ENCODE measurements at regions not wholly inside any gene's neighbourhood (a gene's known extent, or its start where the extent isn't known, plus 50 kb on each side); places are given as distances from the start of the nearest gene placed in this dataset.

- H3K27ac ChIP-seq, result no peak overlapping the region
- no peak for DNase-seq (ENCODE audit: low spot score in 2 of 2)
- H3K27me3 ChIP-seq, result peaks cover 0 to 3% of the 10 kb centered on the region in 2 donors
- H3K4me3 ChIP-seq, result no peak overlapping the region
- intact Hi-C loops (cut with DNase I; ENCODE audit: low total_unique reads), result no loop called here
- no peaks in the 10 kb centered on the region for H3K9me3 ChIP-seq
- TF ChIP-seq CTCF (IDR thresholded peaks at IDR 0.05) (no peak), POLR2AphosphoS5 (IDR thresholded peaks at IDR 0.05) (no peak), POLR2A (IDR thresholded peaks at IDR 0.05) (no peak)
- no peaks in the 10 kb centered on the region for H3K36me3 ChIP-seq
- H3K4me1 ChIP-seq, result no peaks in the 10 kb centered on the region
Measured at GRCh38 chr11:19466314-19466713, 225.6 kb upstream of the E2F8 start.

- H3K36me3 ChIP-seq, result no peaks in the 10 kb centered on the region
- no peak for DNase-seq (ENCODE audit: low spot score in 2 of 2)
- intact Hi-C loops (cut with DNase I; ENCODE audit: low total_unique reads), result no loop called here
- peaks cover 0 to 3% of the 10 kb centered on the region in 2 donors for H3K27me3 ChIP-seq
- H3K4me3 ChIP-seq, result no peak overlapping the region
- H3K27ac ChIP-seq, result no peak overlapping the region
- no peaks in the 10 kb centered on the region for H3K9me3 ChIP-seq
- no peak for TF ChIP-seq POLR2A (IDR thresholded peaks at IDR 0.05)
- TF ChIP-seq POLR2AphosphoS5 (IDR thresholded peaks at IDR 0.05), result no peak
- no peak for TF ChIP-seq CTCF (IDR thresholded peaks at IDR 0.05)
- H3K4me1 ChIP-seq, result no peaks in the 10 kb centered on the region
Measured at GRCh38 chr11:19463976-19464375, 223.2 kb upstream of the E2F8 start.

GRCh38 chr11:19460718-19461405, 220.1 kb upstream of the E2F8 start:
- intact Hi-C loops (cut with DNase I; ENCODE audit: low total_unique reads), result no loop called here
- no peak overlapping the region for H3K27ac ChIP-seq
- H3K4me3 ChIP-seq, result no peak overlapping the region
- H3K27me3 ChIP-seq, result no peaks in the 10 kb centered on the region
- TF ChIP-seq CTCF (IDR thresholded peaks at IDR 0.05) (no peak), POLR2AphosphoS5 (IDR thresholded peaks at IDR 0.05) (no peak), POLR2A (IDR thresholded peaks at IDR 0.05) (no peak)
- no peaks in the 10 kb centered on the region for H3K36me3 ChIP-seq
- DNase-seq (ENCODE audit: low spot score in 2 of 2), result no peak
- no peaks in the 10 kb centered on the region for H3K9me3 ChIP-seq
- no peaks in the 10 kb centered on the region for H3K4me1 ChIP-seq

GRCh38 chr11:19459240-19459639, 218.5 kb upstream of the E2F8 start:
- Histone ChIP-seq H3K27me3 (no peaks in the 10 kb centered on the region), H3K27ac (no peak overlapping the region), H3K4me3 (no peak overlapping the region), H3K36me3 (no peaks in the 10 kb centered on the region), H3K4me1 (no peaks in the 10 kb centered on the region), H3K9me3 (no peaks in the 10 kb centered on the region)
- TF ChIP-seq CTCF (IDR thresholded peaks at IDR 0.05) (no peak), POLR2AphosphoS5 (IDR thresholded peaks at IDR 0.05) (no peak), POLR2A (IDR thresholded peaks at IDR 0.05) (no peak)
- intact Hi-C loops (cut with DNase I; ENCODE audit: low total_unique reads), result no loop called here
- no peak for DNase-seq (ENCODE audit: low spot score in 2 of 2)

- no peak for TF ChIP-seq POLR2A (IDR thresholded peaks at IDR 0.05)
- TF ChIP-seq POLR2AphosphoS5 (IDR thresholded peaks at IDR 0.05), result no peak
- no peak for TF ChIP-seq CTCF (IDR thresholded peaks at IDR 0.05)
- no peak for DNase-seq (ENCODE audit: low spot score in 2 of 2)
- Histone ChIP-seq H3K4me3 (no peak overlapping the region), H3K27ac (no peak overlapping the region), H3K9me3 (no peaks in the 10 kb centered on the region), H3K27me3 (no peaks in the 10 kb centered on the region), H3K4me1 (no peaks in the 10 kb centered on the region), H3K36me3 (no peaks in the 10 kb centered on the region)
- intact Hi-C loops (cut with DNase I; ENCODE audit: low total_unique reads), result no loop called here
Measured at GRCh38 chr11:19458721-19459120, 218.0 kb upstream of the E2F8 start.

Measured in breast epithelium (tissue), 4 donors.